ENCODE measurements at regions not wholly inside any gene's neighbourhood (a gene's known extent, or its start where the extent isn't known, plus 50 kb on each side); places are given as distances from the start of the nearest gene placed in this dataset.
A peak's percentile ranks its signal among the peaks of the same experiment; 100 is the strongest.

DNA sequence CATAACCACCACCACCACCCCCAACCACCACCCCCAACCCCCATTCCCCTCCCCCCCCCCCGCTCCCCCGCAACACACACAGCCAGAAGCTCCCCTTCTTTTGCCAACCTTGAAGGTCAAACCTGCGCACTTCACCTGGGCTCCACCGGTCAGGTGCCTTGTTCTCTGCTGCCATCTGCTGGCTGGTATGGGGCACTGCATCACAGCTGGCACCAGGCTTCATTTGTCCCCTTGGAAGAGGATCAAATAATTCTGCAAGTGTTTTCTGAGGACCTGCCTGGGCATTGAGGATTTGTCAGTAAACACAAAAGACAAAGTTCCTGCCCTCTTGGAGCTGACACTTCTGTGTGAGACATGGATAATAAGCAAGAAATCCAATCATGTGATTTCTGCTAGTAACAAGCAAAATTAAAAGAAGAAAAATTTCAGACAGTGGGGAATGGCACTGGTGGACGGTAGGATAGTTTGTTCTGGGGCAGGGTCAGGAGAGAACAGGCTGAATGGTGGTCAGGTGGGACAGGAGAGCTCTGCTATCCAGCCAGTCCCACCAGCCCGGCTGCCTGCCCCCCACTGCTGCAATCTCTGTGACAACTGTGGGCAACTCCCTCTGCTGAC, 55.6 kb upstream of the LMX1B start:
- TF ChIP-seq, protein P1, sequence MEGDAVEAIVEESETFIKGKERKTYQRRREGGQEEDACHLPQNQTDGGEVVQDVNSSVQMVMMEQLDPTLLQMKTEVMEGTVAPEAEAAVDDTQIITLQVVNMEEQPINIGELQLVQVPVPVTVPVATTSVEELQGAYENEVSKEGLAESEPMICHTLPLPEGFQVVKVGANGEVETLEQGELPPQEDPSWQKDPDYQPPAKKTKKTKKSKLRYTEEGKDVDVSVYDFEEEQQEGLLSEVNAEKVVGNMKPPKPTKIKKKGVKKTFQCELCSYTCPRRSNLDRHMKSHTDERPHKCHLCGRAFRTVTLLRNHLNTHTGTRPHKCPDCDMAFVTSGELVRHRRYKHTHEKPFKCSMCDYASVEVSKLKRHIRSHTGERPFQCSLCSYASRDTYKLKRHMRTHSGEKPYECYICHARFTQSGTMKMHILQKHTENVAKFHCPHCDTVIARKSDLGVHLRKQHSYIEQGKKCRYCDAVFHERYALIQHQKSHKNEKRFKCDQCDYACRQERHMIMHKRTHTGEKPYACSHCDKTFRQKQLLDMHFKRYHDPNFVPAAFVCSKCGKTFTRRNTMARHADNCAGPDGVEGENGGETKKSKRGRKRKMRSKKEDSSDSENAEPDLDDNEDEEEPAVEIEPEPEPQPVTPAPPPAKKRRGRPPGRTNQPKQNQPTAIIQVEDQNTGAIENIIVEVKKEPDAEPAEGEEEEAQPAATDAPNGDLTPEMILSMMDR (IDR thresholded peaks at IDR 0.05): peak; percentile 93 to 97 (median 96)
- no peak for TF ChIP-seq POLR2A (IDR thresholded peaks at IDR 0.05)

All from esophagus squamous epithelium (tissue), 4 donors.